H9 (cell line): ENCODE measurements at regions not wholly inside any gene's neighbourhood (a gene's known extent, or its start where the extent isn't known, plus 50 kb on each side); places are given as distances from the start of the nearest gene placed in this dataset.
"Not testable (repeated sequence)": the region's sequence is repeated elsewhere in the genome, so short reads cannot be mapped to it uniquely, and the experiment has no call there.

Experiments
- DNase-seq: peaks from one replicate; pipeline ENCODE4 v3.0.0-alpha.2; 2017
- H2AFZ ChIP-seq: one replicate; pipeline ENCODE4 v1.6.1; 2013; ENCODE audit warnings: mild to moderate bottlenecking, low read length, control low read depth, moderate library complexity
- H2AK5ac ChIP-seq: 2 replicates; pipeline ENCODE4 v1.6.1; 2013; ENCODE audit warnings: low read length, control low read depth, mixed read lengths; ENCODE audit not compliant: insufficient read length
- H2BK120ac ChIP-seq: one replicate; pipeline ENCODE4 v1.6.1; 2013; ENCODE audit warnings: low read depth, mild to moderate bottlenecking, low read length, control low read depth, inconsistent platforms; ENCODE audit not compliant: poor library complexity, severe bottlenecking
- H2BK12ac ChIP-seq: 2 replicates; pipeline ENCODE4 v1.6.1; 2013; ENCODE audit warnings: low read length, control low read depth, mixed read lengths, low read depth; ENCODE audit not compliant: insufficient read length
- H2BK15ac ChIP-seq: 2 replicates; pipeline ENCODE4 v1.6.1; 2013; ENCODE audit warnings: low read depth, low read length, control low read depth
- H2BK20ac ChIP-seq: one replicate; pipeline ENCODE4 v1.6.1; 2013; ENCODE audit warnings: low read depth, mild to moderate bottlenecking, low read length, control low read depth, inconsistent platforms; ENCODE audit not compliant: poor library complexity, severe bottlenecking
- H2BK5ac ChIP-seq: 2 replicates; pipeline ENCODE4 v1.6.1; 2013; ENCODE audit warnings: low read length, control low read depth, mixed read lengths; ENCODE audit not compliant: insufficient read length
- H3K14ac ChIP-seq: 2 replicates; pipeline ENCODE4 v1.6.1; 2013; ENCODE audit warnings: low read length, control low read depth; ENCODE audit not compliant: insufficient read depth
- H3K18ac ChIP-seq: 2 replicates; pipeline ENCODE4 v1.6.1; 2013; ENCODE audit warnings: low read depth, mild to moderate bottlenecking, mixed read lengths, low read length, control low read depth; ENCODE audit not compliant: insufficient read length
- H3K23ac ChIP-seq: 2 replicates; pipeline ENCODE4 v1.6.1; 2013; ENCODE audit warnings: low read length, control low read depth, mixed read lengths, low read depth; ENCODE audit not compliant: insufficient read length
- H3K23me2 ChIP-seq: 2 replicates; pipeline ENCODE4 v1.6.1; 2013; ENCODE audit warnings: low read depth, mild to moderate bottlenecking, mixed read lengths, low read length, control low read depth; ENCODE audit not compliant: insufficient read length, poor library complexity, severe bottlenecking
- H3K27ac ChIP-seq: 2 replicates; pipeline ENCODE4 v1.5.1; 2013; ENCODE audit warnings: low read length, control low read depth, mixed read lengths, low read depth; ENCODE audit not compliant: insufficient read length
- H3K27me3 ChIP-seq: 2 replicates; pipeline ENCODE4 v1.6.1; 2013; ENCODE audit warnings: low read length, control low read depth, inconsistent platforms; ENCODE audit not compliant: insufficient read depth
- H3K4ac ChIP-seq: 2 replicates; pipeline ENCODE4 v1.6.1; 2013; ENCODE audit warnings: low read depth, mild to moderate bottlenecking, control low read depth, inconsistent platforms, low read length, moderate library complexity
- H3K4me1 ChIP-seq: 2 replicates; pipeline ENCODE4 v1.6.1; 2013; ENCODE audit warnings: low read length, control low read depth, inconsistent platforms; ENCODE audit not compliant: insufficient read depth
- H3K4me2 ChIP-seq: 2 replicates; pipeline ENCODE4 v1.6.1; 2013; ENCODE audit warnings: low read length, control low read depth, mixed read lengths; ENCODE audit not compliant: insufficient read length, insufficient read depth
- H3K56ac ChIP-seq: 2 replicates; pipeline ENCODE4 v1.6.1; 2013; ENCODE audit warnings: low read depth, mild to moderate bottlenecking, mixed read lengths, low read length, control low read depth; ENCODE audit not compliant: insufficient read length
- H3K79me1 ChIP-seq: 2 replicates; pipeline ENCODE4 v1.6.1; 2013; ENCODE audit warnings: low read depth, mild to moderate bottlenecking, moderate library complexity, low read length, control low read depth, inconsistent platforms; ENCODE audit not compliant: insufficient read depth, poor library complexity, severe bottlenecking
- H3K79me2 ChIP-seq: 2 replicates; pipeline ENCODE4 v1.6.1; 2013; ENCODE audit warnings: low read length, control low read depth, inconsistent platforms; ENCODE audit not compliant: insufficient read depth
- H3K9ac ChIP-seq: 2 replicates; pipeline ENCODE4 v1.6.1; 2013; ENCODE audit warnings: low read length, control low read depth, mixed read lengths; ENCODE audit not compliant: insufficient read length; ENCODE audit errors: extremely low read depth
- H3K9me3 ChIP-seq: one replicate; pipeline ENCODE4 v1.6.1; 2013; ENCODE audit warnings: low read depth, low read length, inconsistent platforms; ENCODE audit not compliant: control insufficient read depth
- H3T11ph ChIP-seq: one replicate; pipeline ENCODE4 v1.6.1; 2013; ENCODE audit warnings: mild to moderate bottlenecking, low read length, control low read depth, inconsistent platforms
- H4K20me1 ChIP-seq: one replicate; pipeline ENCODE4 v1.6.1; 2013; ENCODE audit not compliant: control insufficient read depth, insufficient read length, insufficient read depth
- H4K5ac ChIP-seq: 2 replicates; pipeline ENCODE4 v1.6.1; 2013; ENCODE audit warnings: low read depth, mild to moderate bottlenecking, mixed read lengths, low read length, control low read depth; ENCODE audit not compliant: insufficient read length
- H4K8ac ChIP-seq: replicated peaks from 2 replicates; pipeline ENCODE4 v1.6.1; 2013; ENCODE audit warnings: low read length, control low read depth, mixed read lengths, low read depth; ENCODE audit not compliant: insufficient read length
- H4K91ac ChIP-seq: 2 replicates; pipeline ENCODE4 v1.6.1; 2013; ENCODE audit warnings: low read depth, mild to moderate bottlenecking, moderate library complexity, mixed read lengths, low read length, control low read depth; ENCODE audit not compliant: insufficient read length
- H3K27ac Mint-ChIP-seq, 3 experiments: 2 replicates in 2 of 3; 3 replicates in 1 of 3; pipeline ENCODE4 v1.8.0; 2020 to 2021; ENCODE audit warnings: mixed read lengths in 3 of 3, mild to moderate bottlenecking in 1 of 3, moderate library complexity in 1 of 3
- H3K27me3 Mint-ChIP-seq: 2 replicates; pipeline ENCODE4 v1.8.0; 2021; ENCODE audit warnings: low read depth, mild to moderate bottlenecking, moderate library complexity, mixed read lengths
- H3K36me3 Mint-ChIP-seq, 3 experiments: 2 replicates in 2 of 3; 3 replicates in 1 of 3; pipeline ENCODE4 v1.8.0; 2020 to 2021; ENCODE audit warnings: low read depth in 3 of 3, mixed read lengths in 3 of 3; ENCODE audit not compliant: insufficient read depth in 1 of 3
- H3K4me1 Mint-ChIP-seq, 2 experiments: 2 replicates each; pipeline ENCODE4 v1.8.0; 2020; ENCODE audit warnings: mixed read lengths in 2 of 2
- H3K4me3 Mint-ChIP-seq, 2 experiments: 2 replicates in 1 of 2; 3 replicates in 1 of 2; pipeline ENCODE4 v1.8.0; 2020 to 2021; ENCODE audit warnings: mild to moderate bottlenecking in 2 of 2, mixed read lengths in 2 of 2, moderate library complexity in 1 of 2
- H3K9me3 Mint-ChIP-seq, 2 experiments: 2 replicates in 1 of 2; 3 replicates in 1 of 2; pipeline ENCODE4 v1.8.0; 2020; ENCODE audit warnings: mild to moderate bottlenecking in 2 of 2, mixed read lengths in 2 of 2, moderate library complexity in 1 of 2
- WGBS: extraction: QIAGEN DNeasy Blood & Tissue Kit; methylation state at CpG from one replicate; pipeline ENCODE4 v1.1.7; 2013; ENCODE audit warnings: missing lambda C conversion rate, low lambda C conversion rate, mixed read lengths; ENCODE audit not compliant: insufficient read length; ENCODE audit errors: extremely low coverage; 5-methylcytosine and 5-hydroxymethylcytosine counted together
- TF ChIP-seq, protein P1 (sequence below): fragments of 200-600 bp; sonication (generic); conservative IDR thresholded peaks from 3 replicates; pipeline ENCODE4 v1.8.0; 2021; ENCODE audit warnings: antibody characterized with exemption, mild to moderate bottlenecking

DNA sequence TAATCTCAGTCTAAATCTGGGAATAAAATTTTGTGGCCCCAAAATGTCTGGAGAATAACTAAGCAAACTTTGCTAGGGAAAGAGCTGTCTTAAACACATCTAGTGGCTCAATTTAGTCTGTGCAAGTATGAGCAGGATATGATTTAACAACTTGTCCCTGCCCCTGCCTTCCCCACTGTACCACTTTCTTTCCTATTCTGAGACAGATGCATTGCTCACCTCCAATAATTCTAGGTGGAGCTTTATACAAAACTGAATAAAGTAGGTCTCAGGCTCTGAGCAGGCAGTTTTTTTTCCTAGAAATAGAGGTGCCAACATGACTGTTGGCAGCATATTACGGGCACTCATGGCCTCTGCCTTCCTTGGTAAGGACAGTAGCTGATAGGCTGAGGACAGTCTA, 412.1 kb downstream of the DAD1 start:
- Histone ChIP-seq H3K27ac (no peak overlapping the region), H3K9me3 (no peaks in the 10 kb centered on the region), H3K79me1 (no peaks in the 10 kb centered on the region), H3K14ac (no peak overlapping the region), H4K20me1 (no peaks in the 10 kb centered on the region), H3K23ac (no peak overlapping the region), H2BK5ac (no peak overlapping the region), H3K18ac (no peak overlapping the region), H2BK120ac (no peak overlapping the region), H3K4ac (no peak overlapping the region), H2BK20ac (no peak overlapping the region), H2AK5ac (no peak overlapping the region), H3K9ac (no peak overlapping the region), H3K4me2 (no peak overlapping the region), H3K4me1 (no peaks in the 10 kb centered on the region), H2AFZ (no peak overlapping the region), H3K56ac (no peak overlapping the region), H3K79me2 (no peaks in the 10 kb centered on the region), H4K91ac (no peak overlapping the region), H3K23me2 (no peaks in the 10 kb centered on the region), H2BK12ac (no peak overlapping the region), H3T11ph (no peak overlapping the region), H4K8ac (no peak overlapping the region), H2BK15ac (no peak overlapping the region), H4K5ac (no peak overlapping the region), H3K27me3 (no peaks in the 10 kb centered on the region)
- no CpG with 5 or more reads among the region's 1 CpG for WGBS
- Mint-ChIP-seq H3K4me1 (peaks cover 21 to 22% of the 10 kb centered on the region in 2 experiments), H3K9me3 (no peaks in the 10 kb centered on the region), H3K27ac (no peak overlapping the region; a peak in 1 of 7 replicates), H3K36me3 (no peaks in the 10 kb centered on the region), H3K27me3 (no peaks in the 10 kb centered on the region), H3K4me3 (no peak overlapping the region)
- no peak for DNase-seq
- TF ChIP-seq, protein P1, sequence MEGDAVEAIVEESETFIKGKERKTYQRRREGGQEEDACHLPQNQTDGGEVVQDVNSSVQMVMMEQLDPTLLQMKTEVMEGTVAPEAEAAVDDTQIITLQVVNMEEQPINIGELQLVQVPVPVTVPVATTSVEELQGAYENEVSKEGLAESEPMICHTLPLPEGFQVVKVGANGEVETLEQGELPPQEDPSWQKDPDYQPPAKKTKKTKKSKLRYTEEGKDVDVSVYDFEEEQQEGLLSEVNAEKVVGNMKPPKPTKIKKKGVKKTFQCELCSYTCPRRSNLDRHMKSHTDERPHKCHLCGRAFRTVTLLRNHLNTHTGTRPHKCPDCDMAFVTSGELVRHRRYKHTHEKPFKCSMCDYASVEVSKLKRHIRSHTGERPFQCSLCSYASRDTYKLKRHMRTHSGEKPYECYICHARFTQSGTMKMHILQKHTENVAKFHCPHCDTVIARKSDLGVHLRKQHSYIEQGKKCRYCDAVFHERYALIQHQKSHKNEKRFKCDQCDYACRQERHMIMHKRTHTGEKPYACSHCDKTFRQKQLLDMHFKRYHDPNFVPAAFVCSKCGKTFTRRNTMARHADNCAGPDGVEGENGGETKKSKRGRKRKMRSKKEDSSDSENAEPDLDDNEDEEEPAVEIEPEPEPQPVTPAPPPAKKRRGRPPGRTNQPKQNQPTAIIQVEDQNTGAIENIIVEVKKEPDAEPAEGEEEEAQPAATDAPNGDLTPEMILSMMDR, result no peak

DNA sequence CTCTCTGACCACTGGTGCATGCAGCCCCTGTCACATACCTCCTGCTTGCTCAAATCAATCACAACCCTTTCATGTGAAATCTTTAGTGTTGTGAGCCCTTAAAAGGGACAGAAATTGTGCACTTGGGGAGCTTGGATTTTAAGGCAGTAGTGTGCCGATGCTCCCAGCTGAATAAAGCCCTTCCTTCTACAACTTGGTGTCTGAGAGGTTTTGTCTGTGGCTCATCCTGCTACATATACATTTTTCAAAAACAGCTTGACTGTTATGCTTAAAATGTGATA, 413.8 kb downstream of the DAD1 start:
- H3K14ac ChIP-seq, H3K4me3 Mint-ChIP-seq, DNase-seq, H2AK5ac ChIP-seq, H4K5ac ChIP-seq, H2BK5ac ChIP-seq, H3K27me3 ChIP-seq, H3T11ph ChIP-seq, H3K23ac ChIP-seq, H3K23me2 ChIP-seq, H4K8ac ChIP-seq, H4K91ac ChIP-seq, H3K9me3 ChIP-seq, H3K18ac ChIP-seq, H3K56ac ChIP-seq, H3K4me1 ChIP-seq, H2BK12ac ChIP-seq, H4K20me1 ChIP-seq, H2BK15ac ChIP-seq, H3K27me3 Mint-ChIP-seq, H3K4me2 ChIP-seq, H3K36me3 Mint-ChIP-seq, H3K4ac ChIP-seq, H3K79me2 ChIP-seq, H2BK20ac ChIP-seq, H3K9ac ChIP-seq, H2BK120ac ChIP-seq, H3K79me1 ChIP-seq, H3K9me3 Mint-ChIP-seq, H2AFZ ChIP-seq, H3K27ac ChIP-seq: not testable (repeated sequence)
- Mint-ChIP-seq H3K27ac (peak overlapping the region in 1 of 3 experiments; percentile 90; a peak in 1 of 7 replicates), H3K4me1 (peaks cover 27 to 32% of the 10 kb centered on the region in 2 experiments)
- no CpG with 5 or more reads among the region's 1 CpG for WGBS
